Uterus (tissue), 3 donors: ENCODE measurements at regions not wholly inside any gene's neighbourhood (a gene's known extent, or its start where the extent isn't known, plus 50 kb on each side); places are given as distances from the start of the nearest gene placed in this dataset.
"Not testable (repeated sequence)": the region's sequence is repeated elsewhere in the genome, so short reads cannot be mapped to it uniquely, and the experiment has no call there.

Source experiments
- DNase-seq, 2 donors: peaks; one replicate each; pipeline ENCODE4 v3.0.0-alpha.2; 2019 to 2020
- H3K27ac ChIP-seq, 2 donors: fragments of 200-600 bp; sonication (generic); 1 replicate in 1 of 2; 2 replicates in 1 of 2; pipeline ENCODE4 v1.5.1; 2016 to 2018
- H3K27me3 ChIP-seq, 2 donors: fragments of 200-600 bp; sonication (generic); one replicate each; pipeline ENCODE4 v1.5.1; 2018 to 2019; ENCODE audit warnings: control low read depth in 1 of 2
- H3K36me3 ChIP-seq, 2 donors: fragments of 200-600 bp; sonication (generic); one replicate each; pipeline ENCODE4 v1.5.1; 2019; ENCODE audit warnings: control low read depth in 1 of 2
- H3K4me1 ChIP-seq, 2 donors: fragments of 200-600 bp; sonication (generic); one replicate each; pipeline ENCODE4 v1.5.1; 2018 to 2019; ENCODE audit warnings: control low read depth in 1 of 2
- H3K4me3 ChIP-seq, 2 donors: fragments of 200-600 bp; sonication (generic); 1 replicate in 1 of 2; 2 replicates in 1 of 2; pipeline ENCODE4 v1.5.1; 2018 to 2019; ENCODE audit warnings: mild to moderate bottlenecking in 1 of 2
- H3K9me3 ChIP-seq, 2 donors: fragments of 200-600 bp; sonication (generic); one replicate each; pipeline ENCODE4 v1.5.1; 2019; ENCODE audit warnings: control low read depth in 1 of 2
- CTCF ChIP-seq, 4 experiments: fragments of 200-600 bp in 2 of 4; fragments of 450-650 bp in 2 of 4; sonication (generic) in 2 of 4; IDR thresholded peaks; one replicate each; pipeline ENCODE4 v1.5.1; 2016 to 2019; ENCODE audit warnings: antibody characterized with exemption in 4 of 4, mild to moderate bottlenecking in 2 of 4, moderate library complexity in 1 of 4
- POLR2A ChIP-seq, 2 donors: fragments of 450-650 bp; IDR thresholded peaks; one replicate each; pipeline ENCODE4 v1.6.1; 2016; ENCODE audit warnings: antibody characterized with exemption in 2 of 2, mild to moderate bottlenecking in 1 of 2, moderate library complexity in 1 of 2
- intact Hi-C: fragments of 100-400 bp; cut with DNase I; formaldehyde crosslinking; loops from one replicate; pipeline ENCODE4 v1.15.1; 2023; ENCODE audit warnings: low total_unique reads
- donor health status: DM: yes; HTN: yes; CAD: no.

GRCh38 chrX:76918033-76918432 is 490.5 kb downstream of the MAGEE1 start:
- H3K27ac ChIP-seq: no peak overlapping the region
- no peaks in the 10 kb centered on the region for H3K9me3 ChIP-seq
- intact Hi-C loops: no loop called here
- TF ChIP-seq CTCF (IDR thresholded peaks at IDR 0.05): no peak
- no peak for TF ChIP-seq POLR2A (IDR thresholded peaks at IDR 0.05)
- no peak overlapping the region for H3K4me3 ChIP-seq
- H3K36me3 ChIP-seq: no peaks in the 10 kb centered on the region
- no peak for DNase-seq
- H3K4me1 ChIP-seq: no peaks in the 10 kb centered on the region
- no peaks in the 10 kb centered on the region for H3K27me3 ChIP-seq

- Histone ChIP-seq H3K4me1 (no peaks in the 10 kb centered on the region), H3K36me3 (no peaks in the 10 kb centered on the region), H3K27ac (no peak overlapping the region), H3K27me3 (no peaks in the 10 kb centered on the region), H3K4me3 (no peak overlapping the region), H3K9me3 (no peaks in the 10 kb centered on the region)
- TF ChIP-seq POLR2A (IDR thresholded peaks at IDR 0.05) (no peak), CTCF (IDR thresholded peaks at IDR 0.05) (no peak)
- DNase-seq: no peak
- intact Hi-C loops: no loop called here
These were observed 492.3 kb downstream of the MAGEE1 start for GRCh38 chrX:76919761-76920160.

- Histone ChIP-seq H3K4me1 (no peaks in the 10 kb centered on the region), H3K27me3 (no peaks in the 10 kb centered on the region), H3K27ac (no peak overlapping the region), H3K9me3 (no peaks in the 10 kb centered on the region), H3K36me3 (no peaks in the 10 kb centered on the region), H3K4me3 (no peak overlapping the region)
- intact Hi-C loops: no loop called here
- DNase-seq: no peak
- TF ChIP-seq POLR2A (IDR thresholded peaks at IDR 0.05) (no peak), CTCF (IDR thresholded peaks at IDR 0.05) (no peak)
These were observed 493.1 kb downstream of the MAGEE1 start for GRCh38 chrX:76920607-76921006.

GRCh38 chrX:76921176-76921575 is 493.7 kb downstream of the MAGEE1 start:
- intact Hi-C loops: no loop called here
- H3K4me3 ChIP-seq: no peak overlapping the region
- H3K27me3 ChIP-seq: no peaks in the 10 kb centered on the region
- H3K9me3 ChIP-seq: no peaks in the 10 kb centered on the region
- no peak for DNase-seq
- no peaks in the 10 kb centered on the region for H3K4me1 ChIP-seq
- no peaks in the 10 kb centered on the region for H3K36me3 ChIP-seq
- no peak overlapping the region for H3K27ac ChIP-seq
- TF ChIP-seq CTCF (IDR thresholded peaks at IDR 0.05): no peak
- no peak for TF ChIP-seq POLR2A (IDR thresholded peaks at IDR 0.05)

- Histone ChIP-seq H3K4me1 (no peaks in the 10 kb centered on the region), H3K4me3 (no peak overlapping the region), H3K36me3 (no peaks in the 10 kb centered on the region), H3K9me3 (no peaks in the 10 kb centered on the region), H3K27me3 (no peaks in the 10 kb centered on the region), H3K27ac (no peak overlapping the region)
- TF ChIP-seq CTCF (IDR thresholded peaks at IDR 0.05) (no peak), POLR2A (IDR thresholded peaks at IDR 0.05) (no peak)
- intact Hi-C loops: no loop called here
- no peak for DNase-seq
These were observed 494.6 kb downstream of the MAGEE1 start for GRCh38 chrX:76922100-76922499.

GRCh38 chrX:76924616-76925015 is 497.1 kb downstream of the MAGEE1 start:
- H3K27ac ChIP-seq, H3K4me1 ChIP-seq, DNase-seq, H3K36me3 ChIP-seq, H3K9me3 ChIP-seq, H3K4me3 ChIP-seq, intact Hi-C loops, H3K27me3 ChIP-seq: not testable (repeated sequence)
